ENCODE measurements at regions not wholly inside any gene's neighbourhood (a gene's known extent, or its start where the extent isn't known, plus 50 kb on each side); places are given as distances from the start of the nearest gene placed in this dataset.
"Not testable (repeated sequence)": the region's sequence is repeated elsewhere in the genome, so short reads cannot be mapped to it uniquely, and the experiment has no call there.

- DNase-seq, result no peak
Observed at GRCh38 chr12:88729196-88729595, 148.9 kb upstream of the KITLG start.

GRCh38 chr12:88726806-88727720, 146.8 kb upstream of the KITLG start:
- DNase-seq, result no peak

- DNase-seq, result no peak
Observed at GRCh38 chr12:88725592-88726143, 145.4 kb upstream of the KITLG start.

GRCh38 chr12:88723219-88723618, 142.9 kb upstream of the KITLG start:
- DNase-seq, result no peak

GRCh38 chr12:88720785-88721650, 140.7 kb upstream of the KITLG start:
- no peak for DNase-seq

GRCh38 chr12:88720231-88720630, 140.0 kb upstream of the KITLG start:
- no peak for DNase-seq

- no peak for DNase-seq
Observed at GRCh38 chr12:88717188-88717587, 136.9 kb upstream of the KITLG start.

- no peak for DNase-seq
Observed at GRCh38 chr12:88716240-88716639, 136.0 kb upstream of the KITLG start.

GRCh38 chr12:88715673-88716072, 135.4 kb upstream of the KITLG start:
- DNase-seq, result no peak

GRCh38 chr12:88714263-88714882, 134.1 kb upstream of the KITLG start:
- DNase-seq, result not testable (repeated sequence)

- DNase-seq, result no peak
Observed at GRCh38 chr12:88707800-88708199, 127.5 kb upstream of the KITLG start.

- no peak for DNase-seq
Observed at GRCh38 chr12:88706286-88706685, 126.0 kb upstream of the KITLG start.

GRCh38 chr12:88703790-88704189, 123.5 kb upstream of the KITLG start:
- no peak for DNase-seq

GRCh38 chr12:88698471-88698870, 118.2 kb upstream of the KITLG start:
- no peak for DNase-seq

- DNase-seq, result no peak
Observed at GRCh38 chr12:88693837-88694445, 113.7 kb upstream of the KITLG start.

- DNase-seq, result no peak
Observed at GRCh38 chr12:88691811-88692210, 111.5 kb upstream of the KITLG start.

GRCh38 chr12:88684610-88685009, 104.3 kb upstream of the KITLG start:
- no peak for DNase-seq

- no peak for DNase-seq
Observed at GRCh38 chr12:88684170-88684569, 103.9 kb upstream of the KITLG start.

GRCh38 chr12:88683628-88684027, 103.4 kb upstream of the KITLG start:
- no peak for DNase-seq

- no peak for DNase-seq
Observed at GRCh38 chr12:88681271-88681670, 101.0 kb upstream of the KITLG start.

- no peak for DNase-seq
Observed at GRCh38 chr12:88677464-88677863, 97.2 kb upstream of the KITLG start.

- not testable (repeated sequence) for DNase-seq
Observed at GRCh38 chr12:88667615-88668014, 87.3 kb upstream of the KITLG start.

- DNase-seq, result no peak
Observed at GRCh38 chr12:88665071-88665470, 84.8 kb upstream of the KITLG start.
